ENCODE measurements at regions not wholly inside any gene's neighbourhood (a gene's known extent, or its start where the extent isn't known, plus 50 kb on each side); places are given as distances from the start of the nearest gene placed in this dataset.
A peak's percentile ranks its signal among the peaks of the same experiment; 100 is the strongest.

GRCh38 chr6:129766959-129767728 lies 57.2 kb upstream of the ARHGAP18 start (continued):
- TF ChIP-seq HNF4G (IDR thresholded peaks at IDR 0.05; ENCODE audit: borderline replicate concordance, low read depth, low read length): no peak
- TF ChIP-seq HNF4G (CRISPR knock-in tag; IDR thresholded peaks at IDR 0.05; ENCODE audit: borderline replicate concordance, low read depth): no peak
- peak; percentile 28 for TF ChIP-seq HNRNPLL (IDR thresholded peaks at IDR 0.05; ENCODE audit: low read depth, low read length, poor library complexity, severe bottlenecking)
- no peak for TF ChIP-seq SYNCRIP (IDR thresholded peaks at IDR 0.05; ENCODE audit: insufficient read depth, low read depth, low read length)
- 0 out of 2 replicates have a peak, but pooled peaks have one; percentile 47 for TF ChIP-seq MEIS2 (CRISPR knock-in tag; IDR thresholded peaks at IDR 0.05)
- TF ChIP-seq SP4 (CRISPR knock-in tag; IDR thresholded peaks at IDR 0.05): no peak
- TF ChIP-seq ZNF737 (CRISPR knock-in tag; IDR thresholded peaks at IDR 0.05; ENCODE audit: borderline replicate concordance): 0 out of 2 replicates have a peak, but pooled peaks have one; percentile 30
- 0 out of 2 replicates have a peak, but pooled peaks have one; percentile 38 for TF ChIP-seq HIVEP1 (CRISPR knock-in tag; IDR thresholded peaks at IDR 0.05)
- TF ChIP-seq GABPB1 (CRISPR knock-in tag; IDR thresholded peaks at IDR 0.05): peak; percentile 58; the same call in 1 of the 2 replicates
- TF ChIP-seq, protein P1, sequence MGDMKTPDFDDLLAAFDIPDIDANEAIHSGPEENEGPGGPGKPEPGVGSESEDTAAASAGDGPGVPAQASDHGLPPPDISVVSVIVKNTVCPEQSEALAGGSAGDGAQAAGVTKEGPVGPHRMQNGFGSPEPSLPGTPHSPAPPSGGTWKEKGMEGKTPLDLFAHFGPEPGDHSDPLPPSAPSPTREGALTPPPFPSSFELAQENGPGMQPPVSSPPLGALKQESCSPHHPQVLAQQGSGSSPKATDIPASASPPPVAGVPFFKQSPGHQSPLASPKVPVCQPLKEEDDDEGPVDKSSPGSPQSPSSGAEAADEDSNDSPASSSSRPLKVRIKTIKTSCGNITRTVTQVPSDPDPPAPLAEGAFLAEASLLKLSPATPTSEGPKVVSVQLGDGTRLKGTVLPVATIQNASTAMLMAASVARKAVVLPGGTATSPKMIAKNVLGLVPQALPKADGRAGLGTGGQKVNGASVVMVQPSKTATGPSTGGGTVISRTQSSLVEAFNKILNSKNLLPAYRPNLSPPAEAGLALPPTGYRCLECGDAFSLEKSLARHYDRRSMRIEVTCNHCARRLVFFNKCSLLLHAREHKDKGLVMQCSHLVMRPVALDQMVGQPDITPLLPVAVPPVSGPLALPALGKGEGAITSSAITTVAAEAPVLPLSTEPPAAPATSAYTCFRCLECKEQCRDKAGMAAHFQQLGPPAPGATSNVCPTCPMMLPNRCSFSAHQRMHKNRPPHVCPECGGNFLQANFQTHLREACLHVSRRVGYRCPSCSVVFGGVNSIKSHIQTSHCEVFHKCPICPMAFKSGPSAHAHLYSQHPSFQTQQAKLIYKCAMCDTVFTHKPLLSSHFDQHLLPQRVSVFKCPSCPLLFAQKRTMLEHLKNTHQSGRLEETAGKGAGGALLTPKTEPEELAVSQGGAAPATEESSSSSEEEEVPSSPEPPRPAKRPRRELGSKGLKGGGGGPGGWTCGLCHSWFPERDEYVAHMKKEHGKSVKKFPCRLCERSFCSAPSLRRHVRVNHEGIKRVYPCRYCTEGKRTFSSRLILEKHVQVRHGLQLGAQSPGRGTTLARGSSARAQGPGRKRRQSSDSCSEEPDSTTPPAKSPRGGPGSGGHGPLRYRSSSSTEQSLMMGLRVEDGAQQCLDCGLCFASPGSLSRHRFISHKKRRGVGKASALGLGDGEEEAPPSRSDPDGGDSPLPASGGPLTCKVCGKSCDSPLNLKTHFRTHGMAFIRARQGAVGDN (CRISPR knock-in tag; IDR thresholded peaks at IDR 0.05): peak; percentile 45
- TF ChIP-seq ZC3H4 (CRISPR knock-in tag; IDR thresholded peaks at IDR 0.05; ENCODE audit: borderline replicate concordance): no peak
- peak; percentile 62 for TF ChIP-seq XRCC5 (optimal IDR thresholded peaks at IDR 0.05; ENCODE audit: low read length)
- TF ChIP-seq, protein P2, sequence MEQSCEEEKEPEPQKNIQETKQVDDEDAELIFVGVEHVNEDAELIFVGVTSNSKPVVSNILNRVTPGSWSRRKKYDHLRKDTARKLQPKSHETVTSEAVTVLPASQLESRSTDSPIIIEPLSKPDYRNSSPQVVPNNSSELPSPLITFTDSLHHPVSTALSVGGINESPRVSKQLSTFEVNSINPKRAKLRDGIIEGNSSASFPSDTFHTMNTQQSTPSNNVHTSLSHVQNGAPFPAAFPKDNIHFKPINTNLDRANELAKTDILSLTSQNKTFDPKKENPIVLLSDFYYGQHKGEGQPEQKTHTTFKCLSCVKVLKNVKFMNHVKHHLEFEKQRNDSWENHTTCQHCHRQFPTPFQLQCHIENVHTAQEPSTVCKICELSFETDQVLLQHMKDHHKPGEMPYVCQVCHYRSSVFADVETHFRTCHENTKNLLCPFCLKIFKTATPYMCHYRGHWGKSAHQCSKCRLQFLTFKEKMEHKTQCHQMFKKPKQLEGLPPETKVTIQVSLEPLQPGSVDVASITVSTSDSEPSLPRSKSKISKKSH (CRISPR knock-in tag; IDR thresholded peaks at IDR 0.05; ENCODE audit: borderline replicate concordance): 0 out of 2 replicates have a peak, but pooled peaks have one; percentile 33
- TF ChIP-seq ZC3H13 (CRISPR knock-in tag; IDR thresholded peaks at IDR 0.05): no peak
- TF ChIP-seq KDM5B (CRISPR knock-in tag; IDR thresholded peaks at IDR 0.05; ENCODE audit: borderline replicate concordance): peak; percentile 43; the same call in 1 of the 2 replicates
- TF ChIP-seq, protein P3, sequence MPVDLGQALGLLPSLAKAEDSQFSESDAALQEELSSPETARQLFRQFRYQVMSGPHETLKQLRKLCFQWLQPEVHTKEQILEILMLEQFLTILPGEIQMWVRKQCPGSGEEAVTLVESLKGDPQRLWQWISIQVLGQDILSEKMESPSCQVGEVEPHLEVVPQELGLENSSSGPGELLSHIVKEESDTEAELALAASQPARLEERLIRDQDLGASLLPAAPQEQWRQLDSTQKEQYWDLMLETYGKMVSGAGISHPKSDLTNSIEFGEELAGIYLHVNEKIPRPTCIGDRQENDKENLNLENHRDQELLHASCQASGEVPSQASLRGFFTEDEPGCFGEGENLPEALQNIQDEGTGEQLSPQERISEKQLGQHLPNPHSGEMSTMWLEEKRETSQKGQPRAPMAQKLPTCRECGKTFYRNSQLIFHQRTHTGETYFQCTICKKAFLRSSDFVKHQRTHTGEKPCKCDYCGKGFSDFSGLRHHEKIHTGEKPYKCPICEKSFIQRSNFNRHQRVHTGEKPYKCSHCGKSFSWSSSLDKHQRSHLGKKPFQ (CRISPR knock-in tag; IDR thresholded peaks at IDR 0.05; ENCODE audit: insufficient replicate concordance): no peak

Data from HepG2 (cell line).